PC-9 (cell line): ENCODE measurements at regions not wholly inside any gene's neighbourhood (a gene's known extent, or its start where the extent isn't known, plus 50 kb on each side); places are given as distances from the start of the nearest gene placed in this dataset.
"Not testable (repeated sequence)": the region's sequence is repeated elsewhere in the genome, so short reads cannot be mapped to it uniquely, and the experiment has no call there.

ENCODE experiments used
- BruUV-seq: library from RNA; stranded (reverse); fragments of 400-500 nt; replicated peaks from 2 replicates; lab custom pipeline; 2021; lab: Mats Ljungman, UMichigan
- CTCF ChIA-PET: fragments of 300-600 bp; sonication (Branson Sonifier 250); formaldehyde crosslinking; loops from one replicate; lab custom pipeline; 2022; ENCODE audit warnings: antibody characterized with exemption; lab: Charles Lee
- POLR2A ChIA-PET: fragments of 300-600 bp; sonication (Branson Sonifier 250); formaldehyde crosslinking; loops from one replicate; lab custom pipeline; 2022; ENCODE audit warnings: antibody characterized with exemption; ENCODE audit not compliant: unreplicated experiment; lab: Charles Lee
- DNase-seq, 2 experiments: peaks; one replicate each; pipeline versions ENCODE4 v3.0.0 to v3.0.0-alpha.2; 2015 to 2022; ENCODE audit warnings: mixed read lengths in 1 of 2
- H2AFZ ChIP-seq: fragments of 200-600 bp; sonication (generic); 2 replicates; pipeline ENCODE4 v1.8.1; 2017; ENCODE audit warnings: antibody characterized with exemption
- H3F3A ChIP-seq: fragments of 200-600 bp; sonication (generic); 2 replicates; pipeline ENCODE4 v1.8.1; 2017; ENCODE audit warnings: antibody characterized with exemption, mild to moderate bottlenecking, low read depth; ENCODE audit not compliant: insufficient read depth
- H3K27ac ChIP-seq: fragments of 200-600 bp; sonication (generic); 2 replicates; pipeline ENCODE4 v1.6.1; 2016; ENCODE audit warnings: mixed run types
- H3K27me3 ChIP-seq: fragments of 200-600 bp; sonication (generic); 2 replicates; pipeline ENCODE4 v1.6.1; 2016; ENCODE audit warnings: low read depth, mixed run types; ENCODE audit not compliant: insufficient read depth
- H3K36me3 ChIP-seq: fragments of 200-600 bp; sonication (generic); 2 replicates; pipeline ENCODE4 v1.6.1; 2016; ENCODE audit warnings: low read depth, mixed run types
- H3K4me1 ChIP-seq: fragments of 200-600 bp; sonication (generic); replicated peaks from 2 replicates; pipeline ENCODE4 v1.6.1; 2016; ENCODE audit warnings: mixed run types; ENCODE audit not compliant: insufficient read depth
- H3K4me2 ChIP-seq: fragments of 200-600 bp; sonication (generic); 2 replicates; pipeline ENCODE4 v1.6.1; 2017; ENCODE audit warnings: mixed run types
- H3K4me3 ChIP-seq: fragments of 200-600 bp; sonication (generic); 2 replicates; pipeline ENCODE4 v1.6.1; 2016; ENCODE audit warnings: mixed run types
- H3K79me2 ChIP-seq: fragments of 200-600 bp; sonication (generic); 2 replicates; pipeline ENCODE4 v1.6.1; 2017; ENCODE audit warnings: low read depth, mixed run types
- H3K9me2 ChIP-seq: fragments of 200-600 bp; sonication (generic); 2 replicates; pipeline ENCODE4 v1.8.1; 2017; ENCODE audit warnings: mild to moderate bottlenecking; ENCODE audit not compliant: insufficient read depth
- H3K9me3 ChIP-seq: fragments of 200-600 bp; sonication (generic); 2 replicates; pipeline ENCODE4 v1.8.1; 2016; ENCODE audit warnings: low read depth; ENCODE audit not compliant: insufficient read depth
- H4K20me1 ChIP-seq: fragments of 200-600 bp; sonication (generic); 2 replicates; pipeline ENCODE4 v1.8.1; 2017; ENCODE audit not compliant: insufficient read depth
- EZH2 ChIP-seq: fragments of 200-600 bp; sonication (generic); IDR thresholded peaks from 2 replicates; pipeline ENCODE4 v1.8.0; 2017; ENCODE audit warnings: antibody characterized with exemption, low read depth
- intact Hi-C: fragments of 100-400 bp; cut with micrococcal nuclease; formaldehyde crosslinking; loops from one replicate; pipeline ENCODE4 v1.10.0; 2022; ENCODE audit not compliant: unreplicated experiment
- TF ChIP-seq, protein P1 (sequence below): fragments of 200-600 bp; sonication (generic); conservative IDR thresholded peaks from 2 replicates; pipeline ENCODE4 v1.6.1; 2017; ENCODE audit warnings: mixed run types, antibody characterized with exemption, mild to moderate bottlenecking, moderate library complexity

DNA sequence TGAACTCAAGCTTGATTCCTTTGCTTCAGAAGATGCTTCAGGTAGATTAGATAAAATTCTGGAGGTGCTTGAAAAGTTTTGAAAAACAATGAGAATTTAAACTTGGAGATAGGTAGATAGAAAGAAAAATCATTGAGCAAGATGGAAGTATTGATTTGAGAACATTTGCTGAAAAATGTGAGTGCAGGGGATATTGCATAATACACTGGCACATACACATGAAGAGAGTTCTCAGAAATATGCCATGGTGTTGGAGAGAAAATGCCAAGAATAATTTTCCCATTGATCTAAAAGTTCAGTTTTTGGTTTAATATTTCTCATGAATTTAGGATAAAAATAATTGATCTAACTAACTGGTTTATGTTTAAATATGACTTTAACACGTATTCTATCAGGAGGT is 107.2 kb upstream of the GBE1 start:
- no peaks in the 10 kb centered on the region for H3F3A ChIP-seq
- intact Hi-C loops: no loop called here
- no peaks in the 10 kb centered on the region for H3K36me3 ChIP-seq
- TF ChIP-seq EZH2: no peak
- TF ChIP-seq, protein P1, sequence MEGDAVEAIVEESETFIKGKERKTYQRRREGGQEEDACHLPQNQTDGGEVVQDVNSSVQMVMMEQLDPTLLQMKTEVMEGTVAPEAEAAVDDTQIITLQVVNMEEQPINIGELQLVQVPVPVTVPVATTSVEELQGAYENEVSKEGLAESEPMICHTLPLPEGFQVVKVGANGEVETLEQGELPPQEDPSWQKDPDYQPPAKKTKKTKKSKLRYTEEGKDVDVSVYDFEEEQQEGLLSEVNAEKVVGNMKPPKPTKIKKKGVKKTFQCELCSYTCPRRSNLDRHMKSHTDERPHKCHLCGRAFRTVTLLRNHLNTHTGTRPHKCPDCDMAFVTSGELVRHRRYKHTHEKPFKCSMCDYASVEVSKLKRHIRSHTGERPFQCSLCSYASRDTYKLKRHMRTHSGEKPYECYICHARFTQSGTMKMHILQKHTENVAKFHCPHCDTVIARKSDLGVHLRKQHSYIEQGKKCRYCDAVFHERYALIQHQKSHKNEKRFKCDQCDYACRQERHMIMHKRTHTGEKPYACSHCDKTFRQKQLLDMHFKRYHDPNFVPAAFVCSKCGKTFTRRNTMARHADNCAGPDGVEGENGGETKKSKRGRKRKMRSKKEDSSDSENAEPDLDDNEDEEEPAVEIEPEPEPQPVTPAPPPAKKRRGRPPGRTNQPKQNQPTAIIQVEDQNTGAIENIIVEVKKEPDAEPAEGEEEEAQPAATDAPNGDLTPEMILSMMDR: no peak
- H3K27me3 ChIP-seq: no peaks in the 10 kb centered on the region
- CTCF ChIA-PET: no interaction called here
- no peak for DNase-seq
- H3K9me2 ChIP-seq: no peaks in the 10 kb centered on the region
- H3K79me2 ChIP-seq: no peaks in the 10 kb centered on the region
- H2AFZ ChIP-seq: no peak overlapping the region
- POLR2A ChIA-PET: no interaction called here
- no peaks in the 10 kb centered on the region for H3K9me3 ChIP-seq
- no peak overlapping the region for H3K27ac ChIP-seq
- no peaks in the 10 kb centered on the region for H4K20me1 ChIP-seq
- H3K4me1 ChIP-seq: no peaks in the 10 kb centered on the region
- no TSS peak for BruUV-seq
- H3K4me3 ChIP-seq: no peak overlapping the region
- no peak overlapping the region for H3K4me2 ChIP-seq

DNA sequence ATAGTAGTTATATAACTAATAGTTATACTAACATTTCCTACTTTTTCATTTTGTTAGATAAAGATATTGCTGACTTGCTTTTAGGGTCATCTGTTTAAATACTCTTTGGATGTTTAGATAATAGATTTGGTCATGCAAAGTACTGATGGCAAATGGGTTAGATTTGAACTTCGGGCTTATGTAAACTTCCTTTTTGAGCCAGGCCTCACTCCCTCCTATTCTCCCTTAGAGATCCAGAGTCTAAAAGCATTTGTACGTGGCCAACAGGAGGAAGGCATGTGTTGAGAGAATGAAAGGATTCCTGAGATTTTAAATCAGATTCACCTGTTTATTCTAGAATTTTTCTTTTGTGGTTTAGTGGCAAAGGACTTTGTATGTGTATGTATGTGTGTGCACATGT is 106.4 kb upstream of the GBE1 start:
- no peaks in the 10 kb centered on the region for H3K4me1 ChIP-seq
- H3K27ac ChIP-seq: no peak overlapping the region
- POLR2A ChIA-PET: no interaction called here
- H3K9me3 ChIP-seq: no peaks in the 10 kb centered on the region
- H3K9me2 ChIP-seq: no peaks in the 10 kb centered on the region
- H3K4me3 ChIP-seq: no peak overlapping the region
- BruUV-seq: no TSS peak
- no peak for DNase-seq
- H4K20me1 ChIP-seq: no peaks in the 10 kb centered on the region
- H3K36me3 ChIP-seq: no peaks in the 10 kb centered on the region
- CTCF ChIA-PET: no interaction called here
- H3K27me3 ChIP-seq: no peaks in the 10 kb centered on the region
- H3F3A ChIP-seq: no peaks in the 10 kb centered on the region
- H2AFZ ChIP-seq: no peak overlapping the region
- no peak overlapping the region for H3K4me2 ChIP-seq
- no peaks in the 10 kb centered on the region for H3K79me2 ChIP-seq
- intact Hi-C loops: no loop called here
- TF ChIP-seq, protein P1: no peak
- TF ChIP-seq EZH2: no peak

DNA sequence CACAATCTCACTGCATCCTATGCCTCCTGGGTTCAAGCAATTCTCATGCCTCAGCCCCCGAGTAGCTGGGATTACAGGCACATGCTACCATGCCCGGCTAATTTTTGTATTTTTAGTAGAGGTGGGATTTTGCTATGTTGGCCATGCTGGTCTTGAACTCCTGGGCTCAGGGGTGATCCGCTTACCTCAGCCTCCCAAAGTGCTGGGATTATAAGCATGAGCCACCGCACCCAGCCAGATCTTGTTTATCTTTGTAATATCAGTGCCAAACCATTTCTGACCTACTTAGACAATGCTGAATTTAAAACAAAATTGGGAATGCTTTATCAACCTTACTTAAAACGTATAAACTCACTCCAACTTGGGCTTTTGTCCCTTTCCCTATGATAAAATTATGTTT is 103.7 kb upstream of the GBE1 start:
- H4K20me1 ChIP-seq, BruUV-seq, H2AFZ ChIP-seq, CTCF ChIA-PET, H3K36me3 ChIP-seq, intact Hi-C loops, POLR2A ChIA-PET, H3K9me3 ChIP-seq, H3K4me1 ChIP-seq, H3K27ac ChIP-seq, H3F3A ChIP-seq, H3K9me2 ChIP-seq, DNase-seq, H3K79me2 ChIP-seq, H3K4me2 ChIP-seq, H3K4me3 ChIP-seq, H3K27me3 ChIP-seq: not testable (repeated sequence)

DNA sequence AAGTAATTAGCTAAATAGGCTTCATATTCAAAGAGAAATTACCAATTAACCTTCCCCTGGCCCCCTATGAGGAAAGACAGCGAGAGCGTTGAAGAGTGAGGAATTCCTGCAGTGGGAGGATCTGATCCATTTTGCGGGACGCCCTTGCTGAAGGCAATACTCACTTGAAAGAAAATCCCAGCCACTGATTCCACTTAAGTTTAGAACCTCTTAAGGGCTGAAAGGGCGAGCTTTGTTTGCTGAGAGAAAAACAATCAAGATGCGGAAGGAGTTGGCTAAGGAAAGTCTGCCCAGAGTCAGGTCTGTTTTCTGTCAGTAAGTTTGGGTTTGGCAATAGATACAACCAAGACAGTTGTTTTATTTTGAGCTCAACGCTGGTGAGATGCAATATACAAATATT is 102.8 kb upstream of the GBE1 start:
- CTCF ChIA-PET: no interaction called here

More for the DNA sequence above, 102.8 kb upstream of the GBE1 start:
- TF ChIP-seq, protein P1: no peak
- no peak for TF ChIP-seq EZH2
- H2AFZ ChIP-seq: no peak overlapping the region
- no peaks in the 10 kb centered on the region for H3F3A ChIP-seq
- BruUV-seq: no TSS peak
- H3K79me2 ChIP-seq: no peaks in the 10 kb centered on the region
- no peak overlapping the region for H3K4me2 ChIP-seq
- no peaks in the 10 kb centered on the region for H3K9me3 ChIP-seq
- no peak for DNase-seq
- H3K27me3 ChIP-seq: no peaks in the 10 kb centered on the region
- no peak overlapping the region for H3K27ac ChIP-seq
- H3K9me2 ChIP-seq: no peaks in the 10 kb centered on the region
- intact Hi-C loops: no loop called here
- H3K4me1 ChIP-seq: no peaks in the 10 kb centered on the region
- H3K36me3 ChIP-seq: no peaks in the 10 kb centered on the region
- POLR2A ChIA-PET: no interaction called here
- H4K20me1 ChIP-seq: no peaks in the 10 kb centered on the region
- no peak overlapping the region for H3K4me3 ChIP-seq
